ENCODE measurements at regions not wholly inside any gene's neighbourhood (a gene's known extent, or its start where the extent isn't known, plus 50 kb on each side); places are given as distances from the start of the nearest gene placed in this dataset.

DNA sequence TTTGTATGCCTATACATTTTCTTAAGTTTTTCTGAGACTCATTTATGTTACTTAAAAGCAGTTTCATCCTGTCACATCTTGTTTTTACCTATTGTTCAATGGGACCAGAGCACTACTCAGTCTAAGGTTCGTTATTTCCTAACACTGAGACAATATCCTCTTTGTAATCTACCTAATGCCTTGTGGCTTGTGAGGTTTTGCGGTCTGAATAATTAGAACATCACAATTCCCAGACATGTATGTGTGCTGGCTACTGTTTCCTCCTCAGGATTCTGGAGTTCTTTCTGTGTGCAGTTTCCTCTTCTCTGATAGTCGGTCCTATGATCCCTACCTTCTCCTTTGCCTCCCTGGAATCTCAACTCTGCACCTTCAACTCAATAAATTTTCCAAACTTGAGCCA, 620.2 kb downstream of the ANKRD7 start:
- Mint-ChIP-seq H3K27ac (no peak overlapping the region), H3K36me3 (ENCODE audit: insufficient read depth) (no peaks in the 10 kb centered on the region), H3K9me3 (ENCODE audit: low read depth) (peaks cover 4% of the 10 kb centered on the region), H3K27me3 (no peaks in the 10 kb centered on the region), H3K4me1 (ENCODE audit: low read depth) (no peaks in the 10 kb centered on the region), H3K4me3 (ENCODE audit: low read depth) (no peak overlapping the region)
- TF ChIP-seq, protein P1, sequence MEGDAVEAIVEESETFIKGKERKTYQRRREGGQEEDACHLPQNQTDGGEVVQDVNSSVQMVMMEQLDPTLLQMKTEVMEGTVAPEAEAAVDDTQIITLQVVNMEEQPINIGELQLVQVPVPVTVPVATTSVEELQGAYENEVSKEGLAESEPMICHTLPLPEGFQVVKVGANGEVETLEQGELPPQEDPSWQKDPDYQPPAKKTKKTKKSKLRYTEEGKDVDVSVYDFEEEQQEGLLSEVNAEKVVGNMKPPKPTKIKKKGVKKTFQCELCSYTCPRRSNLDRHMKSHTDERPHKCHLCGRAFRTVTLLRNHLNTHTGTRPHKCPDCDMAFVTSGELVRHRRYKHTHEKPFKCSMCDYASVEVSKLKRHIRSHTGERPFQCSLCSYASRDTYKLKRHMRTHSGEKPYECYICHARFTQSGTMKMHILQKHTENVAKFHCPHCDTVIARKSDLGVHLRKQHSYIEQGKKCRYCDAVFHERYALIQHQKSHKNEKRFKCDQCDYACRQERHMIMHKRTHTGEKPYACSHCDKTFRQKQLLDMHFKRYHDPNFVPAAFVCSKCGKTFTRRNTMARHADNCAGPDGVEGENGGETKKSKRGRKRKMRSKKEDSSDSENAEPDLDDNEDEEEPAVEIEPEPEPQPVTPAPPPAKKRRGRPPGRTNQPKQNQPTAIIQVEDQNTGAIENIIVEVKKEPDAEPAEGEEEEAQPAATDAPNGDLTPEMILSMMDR (IDR thresholded peaks at IDR 0.05; ENCODE audit: unreplicated experiment): no peak
- no peak for DNase-seq (ENCODE audit: low spot score, unreplicated experiment)

DNA sequence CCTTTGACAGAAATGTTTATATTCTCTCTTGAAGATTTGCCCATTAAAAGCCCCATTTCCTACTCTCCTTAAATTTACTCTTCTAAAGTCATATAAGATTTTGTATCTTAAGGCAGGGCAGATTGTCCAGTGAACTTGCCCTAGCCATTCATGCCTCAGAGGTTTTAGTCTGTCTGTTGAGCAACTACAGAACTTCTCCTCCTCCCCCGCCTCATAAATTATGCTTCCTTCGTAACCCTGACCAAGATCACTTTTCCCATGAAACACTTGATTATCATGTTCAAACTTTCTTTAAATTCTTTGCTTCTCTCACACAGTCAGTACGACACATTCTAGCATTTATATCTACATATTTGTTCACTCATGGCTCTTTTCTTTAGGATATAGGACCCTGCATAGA, 621.3 kb downstream of the ANKRD7 start:
- H3K4me1 Mint-ChIP-seq (ENCODE audit: low read depth): no peaks in the 10 kb centered on the region
- DNase-seq (ENCODE audit: low spot score, unreplicated experiment): no peak
- no peaks in the 10 kb centered on the region for H3K36me3 Mint-ChIP-seq (ENCODE audit: insufficient read depth)
- no peak overlapping the region for H3K4me3 Mint-ChIP-seq (ENCODE audit: low read depth)
- TF ChIP-seq, protein P1 (IDR thresholded peaks at IDR 0.05; ENCODE audit: unreplicated experiment): no peak
- H3K27me3 Mint-ChIP-seq: no peaks in the 10 kb centered on the region
- no peaks in the 10 kb centered on the region for H3K9me3 Mint-ChIP-seq (ENCODE audit: low read depth)
- no peak overlapping the region for H3K27ac Mint-ChIP-seq

DNA sequence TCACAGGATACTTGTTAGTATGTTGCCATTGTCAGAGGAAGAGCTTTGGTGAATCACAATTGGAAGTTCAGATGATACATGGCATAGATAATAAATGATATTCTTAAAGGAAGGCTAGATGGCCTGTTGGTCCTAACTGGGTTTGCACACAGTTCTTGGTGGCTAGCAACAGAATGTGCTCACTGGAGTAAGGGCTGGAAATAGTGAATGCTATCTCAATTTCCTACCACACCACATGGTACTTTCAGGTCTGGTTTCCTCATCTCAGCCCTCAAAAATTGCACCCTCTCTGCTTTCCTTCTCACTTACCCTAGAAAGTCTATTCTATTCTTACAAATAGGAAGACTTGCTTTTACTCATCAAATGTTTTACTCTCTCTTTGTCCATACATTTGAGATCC, 622.5 kb downstream of the ANKRD7 start:
- H3K9me3 Mint-ChIP-seq (ENCODE audit: low read depth): no peaks in the 10 kb centered on the region
- H3K4me1 Mint-ChIP-seq (ENCODE audit: low read depth): no peaks in the 10 kb centered on the region

DNA sequence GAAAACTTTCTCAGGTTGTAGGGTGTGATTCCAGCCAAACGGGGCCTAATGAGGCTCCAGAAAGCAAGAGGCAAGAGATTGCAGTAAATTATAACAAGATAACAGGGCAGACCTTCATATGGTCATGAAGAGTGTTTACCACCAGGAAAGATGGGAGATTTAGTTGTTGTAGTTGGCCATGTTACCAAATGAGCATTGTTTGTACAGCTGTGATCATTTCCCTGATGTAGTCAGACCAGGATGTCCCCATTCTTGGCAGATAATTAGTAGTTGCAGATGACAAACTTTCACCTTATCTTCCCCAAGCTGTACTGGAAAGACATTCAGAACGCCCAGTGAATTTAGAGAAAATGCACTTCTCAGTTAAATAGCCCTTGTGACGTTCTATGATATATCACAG, 630.8 kb downstream of the ANKRD7 start:
- Mint-ChIP-seq H3K27ac (no peak overlapping the region), H3K36me3 (ENCODE audit: insufficient read depth) (no peaks in the 10 kb centered on the region), H3K27me3 (no peaks in the 10 kb centered on the region), H3K9me3 (ENCODE audit: low read depth) (peaks cover 2% of the 10 kb centered on the region), H3K4me1 (ENCODE audit: low read depth) (no peaks in the 10 kb centered on the region), H3K4me3 (ENCODE audit: low read depth) (no peak overlapping the region)
- DNase-seq (ENCODE audit: low spot score, unreplicated experiment): no peak
- TF ChIP-seq, protein P1 (IDR thresholded peaks at IDR 0.05; ENCODE audit: unreplicated experiment): no peak

More for the DNA sequence above, 622.5 kb downstream of the ANKRD7 start:
- no peak for DNase-seq (ENCODE audit: low spot score, unreplicated experiment)
- Mint-ChIP-seq H3K27ac (no peak overlapping the region), H3K36me3 (ENCODE audit: insufficient read depth) (no peaks in the 10 kb centered on the region), H3K27me3 (no peaks in the 10 kb centered on the region), H3K4me3 (ENCODE audit: low read depth) (no peak overlapping the region)
- TF ChIP-seq, protein P1 (IDR thresholded peaks at IDR 0.05; ENCODE audit: unreplicated experiment): no peak

DNA sequence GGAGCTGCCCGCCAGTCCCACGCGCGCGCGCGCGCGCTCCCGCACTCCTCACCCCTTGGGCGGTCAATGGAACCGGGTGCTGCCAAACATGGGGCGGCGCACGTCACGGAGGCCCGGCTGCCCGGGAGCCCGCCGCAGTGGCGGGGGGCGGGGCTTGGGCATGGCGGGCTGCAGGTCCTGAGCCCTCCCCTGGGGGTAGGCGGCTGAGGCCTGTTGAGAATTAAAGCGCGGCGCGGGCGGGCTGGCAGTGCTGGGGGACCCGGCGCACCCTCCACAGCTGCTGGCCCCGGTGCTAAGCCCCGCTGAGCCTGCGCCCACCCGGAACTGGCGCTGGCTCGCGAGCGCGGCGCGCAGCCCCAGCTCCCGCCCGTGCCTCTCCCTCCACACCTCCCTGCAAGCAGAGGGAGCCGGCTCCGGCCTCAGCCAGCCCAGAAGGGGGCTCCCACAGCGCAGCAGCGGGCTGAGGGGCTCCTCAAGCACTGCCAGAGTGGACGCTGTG, 634.2 kb downstream of the ANKRD7 start:
- Mint-ChIP-seq H3K4me1 (ENCODE audit: low read depth) (no peaks in the 10 kb centered on the region), H3K4me3 (ENCODE audit: low read depth) (no peak overlapping the region), H3K27me3 (no peaks in the 10 kb centered on the region), H3K36me3 (ENCODE audit: insufficient read depth) (no peaks in the 10 kb centered on the region), H3K9me3 (ENCODE audit: low read depth) (peaks cover 2% of the 10 kb centered on the region), H3K27ac (no peak overlapping the region)
- no peak for DNase-seq (ENCODE audit: low spot score, unreplicated experiment)
- TF ChIP-seq, protein P1 (IDR thresholded peaks at IDR 0.05; ENCODE audit: unreplicated experiment): no peak
